Iris pigment epithelial cell (primary cell): ENCODE measurements at regions not wholly inside any gene's neighbourhood (a gene's known extent, or its start where the extent isn't known, plus 50 kb on each side); places are given as distances from the start of the nearest gene placed in this dataset.

Experiments used
- DNase-seq: peaks from one replicate; pipeline ENCODE4 v3.0.0-alpha.2; 2011; ENCODE audit warnings: low read depth

DNA sequence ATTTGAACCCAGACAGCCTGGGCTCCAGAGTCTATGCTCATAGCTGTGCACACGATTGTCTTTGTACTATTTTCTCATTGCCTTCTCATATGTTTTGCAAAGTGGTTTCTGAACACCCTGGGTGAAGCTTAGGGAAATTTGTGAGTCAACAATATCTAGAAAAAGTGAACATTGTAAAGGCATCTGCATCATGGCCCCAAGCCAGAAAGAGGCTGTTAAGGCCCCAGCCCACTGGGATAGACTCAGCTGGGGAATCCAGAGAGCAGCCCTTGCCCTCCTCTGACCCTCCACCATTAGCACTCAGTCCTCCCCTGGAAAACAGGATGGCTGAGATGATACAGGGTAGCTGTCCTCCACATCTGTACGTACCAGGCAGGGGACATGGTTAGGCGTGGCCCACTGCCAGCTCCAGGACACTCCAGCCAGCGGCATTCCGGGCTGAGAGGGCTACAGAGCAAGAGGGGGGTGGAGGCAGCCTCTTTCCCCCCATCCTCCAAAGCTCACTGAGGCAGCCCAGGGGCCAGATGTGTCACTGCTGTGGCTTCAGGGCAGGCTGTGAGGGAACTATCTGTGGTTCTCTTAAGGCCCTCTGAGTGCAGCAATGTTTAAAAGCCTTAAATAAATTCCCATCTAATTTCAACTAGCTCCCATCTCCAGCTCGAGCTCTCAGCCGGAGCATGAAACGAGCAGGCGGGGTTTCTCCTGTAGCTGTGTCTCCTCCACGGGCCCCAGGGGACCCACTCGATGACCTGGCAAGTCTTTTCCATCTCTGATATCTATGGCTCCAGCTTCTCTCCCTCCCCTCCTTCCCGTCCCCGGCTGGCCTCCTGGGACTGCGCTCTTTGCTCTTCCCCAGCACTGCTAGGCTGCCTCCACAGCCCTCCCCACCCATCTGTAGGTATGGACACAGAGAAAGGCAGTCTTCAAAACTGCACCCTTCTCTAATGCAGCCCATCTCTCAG, 209.4 kb upstream of the LRFN2 start:
- DNase-seq, result no peak

DNA sequence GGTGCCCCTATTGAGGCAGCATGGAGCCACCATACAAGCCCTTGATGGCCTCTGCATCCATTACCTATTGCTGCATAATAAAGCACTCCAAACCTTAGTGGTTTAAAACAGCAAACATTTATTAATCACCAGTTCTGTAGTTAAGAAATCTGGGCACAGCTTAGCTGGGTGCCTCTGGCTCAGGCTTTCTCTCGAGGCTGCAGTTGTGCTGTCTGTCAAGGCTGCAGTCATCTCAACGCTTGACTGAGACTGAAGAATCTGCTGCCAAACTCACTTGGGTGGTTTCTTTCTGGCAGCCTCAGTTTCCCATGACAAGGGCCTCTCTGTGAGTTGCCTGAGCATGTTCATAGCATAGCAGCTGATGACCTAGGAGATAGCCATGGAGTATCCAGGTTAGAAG, 207.4 kb upstream of the LRFN2 start:
- no peak for DNase-seq

- no peak for DNase-seq
These were observed 205.0 kb upstream of the LRFN2 start for GRCh38 chr6:40792183-40792582.

GRCh38 chr6:40791004-40791403, 203.8 kb upstream of the LRFN2 start:
- no peak for DNase-seq

DNA sequence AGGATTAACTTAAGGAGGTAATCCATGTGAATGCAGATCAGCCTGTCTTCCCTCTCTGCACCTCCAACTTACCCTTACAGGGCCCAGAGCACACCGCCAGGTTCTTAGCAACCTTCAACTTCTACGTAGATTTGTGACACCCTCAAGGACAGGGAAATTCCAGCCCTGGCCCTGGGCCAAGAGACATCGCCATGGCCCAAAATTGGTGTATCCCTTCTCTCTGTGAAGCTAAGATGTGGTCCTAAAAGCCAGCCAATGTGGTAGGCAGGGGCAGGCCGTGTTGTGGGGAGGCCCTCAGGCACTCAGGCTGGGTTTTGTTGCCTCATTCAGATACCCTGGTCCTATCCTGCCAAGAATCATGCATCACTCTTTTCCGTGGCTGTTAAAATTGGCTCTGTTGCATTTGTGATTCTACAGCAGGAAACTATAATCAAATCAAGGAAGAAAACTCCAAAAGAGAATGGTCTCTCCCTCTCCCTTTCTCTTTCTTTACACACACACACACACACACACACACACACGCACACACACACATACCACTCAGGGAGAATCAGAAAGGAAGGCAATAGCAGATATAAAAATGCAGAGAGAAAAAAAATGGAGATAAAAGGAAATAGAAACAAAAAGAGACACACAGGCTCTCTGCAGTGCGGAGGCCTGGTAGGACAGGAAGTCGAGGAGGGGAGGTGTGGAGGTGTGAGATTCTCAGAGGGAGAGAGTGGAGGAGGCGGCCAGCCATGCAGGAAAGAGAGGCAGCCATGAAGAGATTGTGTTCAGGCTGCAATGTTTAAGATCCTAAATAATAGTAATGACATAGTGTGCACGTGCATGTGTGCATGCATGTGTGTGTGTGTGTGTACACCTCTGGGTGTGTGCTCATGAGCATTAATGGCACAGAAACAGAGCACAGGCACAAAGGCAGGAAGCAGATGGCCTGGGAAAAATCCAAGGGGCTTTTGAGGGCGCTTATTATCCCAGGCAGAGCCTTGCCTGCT, 201.8 kb upstream of the LRFN2 start:
- DNase-seq, result no peak

GRCh38 chr6:40782355-40782754, 195.2 kb upstream of the LRFN2 start:
- no peak for DNase-seq

DNA sequence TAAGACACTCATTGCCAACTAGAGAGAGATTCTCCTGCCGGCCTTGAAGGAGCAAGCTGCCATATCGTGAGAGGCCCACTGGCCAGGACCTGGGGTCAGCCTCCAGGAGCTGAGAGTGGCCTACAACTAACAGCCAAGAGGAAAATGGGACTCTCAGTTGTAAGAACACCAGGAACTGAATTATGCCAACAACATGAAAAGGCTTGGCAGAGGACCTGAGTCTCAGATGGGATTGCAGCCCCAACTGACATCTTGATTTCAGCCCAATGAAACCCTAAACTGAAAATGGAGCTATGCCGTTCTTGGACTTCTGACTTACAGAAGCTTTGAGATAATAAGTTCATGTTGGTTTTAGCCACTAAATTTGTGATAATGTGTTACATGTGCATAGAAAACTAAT, 193.5 kb upstream of the LRFN2 start:
- DNase-seq, result no peak

- DNase-seq, result peak; percentile 7
These were observed 192.2 kb upstream of the LRFN2 start for GRCh38 chr6:40779409-40779808.

- no peak for DNase-seq
These were observed 191.8 kb upstream of the LRFN2 start for GRCh38 chr6:40778918-40779317.

GRCh38 chr6:40778196-40778595, 191.0 kb upstream of the LRFN2 start:
- peak; percentile 8 for DNase-seq

DNA sequence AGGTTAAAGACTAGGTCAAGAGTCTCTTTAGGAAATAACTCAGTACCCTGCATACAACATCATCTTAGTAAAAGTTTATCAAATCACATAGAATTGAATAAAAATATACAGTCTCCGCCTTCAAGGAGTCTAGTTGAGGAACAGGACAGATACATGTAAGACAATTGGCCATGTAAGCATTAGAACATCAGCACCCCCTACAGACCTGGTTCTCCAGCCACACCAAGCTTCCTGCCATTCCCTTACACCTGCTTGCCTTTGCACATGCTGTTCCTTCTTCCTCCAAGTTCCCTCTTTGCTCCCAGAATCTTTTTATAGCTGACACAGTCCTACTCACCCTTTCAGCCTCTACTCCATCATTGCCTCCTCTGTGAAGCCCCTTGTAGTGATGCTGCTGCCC, 187.8 kb upstream of the LRFN2 start:
- DNase-seq, result peak; percentile 2

DNA sequence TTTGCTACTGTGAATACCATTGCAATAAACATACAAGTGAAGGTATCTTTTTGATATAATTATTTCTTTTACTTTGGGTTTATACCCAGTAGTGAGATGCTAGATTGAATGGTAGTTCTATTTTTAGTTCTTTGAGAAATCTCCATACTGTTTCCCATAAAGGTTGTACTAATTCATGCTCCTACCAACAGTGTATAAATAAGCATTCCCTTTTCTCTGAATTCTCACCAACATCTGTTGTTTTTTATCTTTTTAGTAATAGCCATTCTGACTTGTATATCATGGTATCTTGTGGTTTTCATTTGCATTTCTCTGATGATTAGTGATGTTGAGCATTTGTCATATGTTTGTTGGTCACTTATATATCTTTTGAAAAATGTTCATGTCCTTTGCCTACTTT, 183.6 kb upstream of the LRFN2 start:
- no peak for DNase-seq

DNA sequence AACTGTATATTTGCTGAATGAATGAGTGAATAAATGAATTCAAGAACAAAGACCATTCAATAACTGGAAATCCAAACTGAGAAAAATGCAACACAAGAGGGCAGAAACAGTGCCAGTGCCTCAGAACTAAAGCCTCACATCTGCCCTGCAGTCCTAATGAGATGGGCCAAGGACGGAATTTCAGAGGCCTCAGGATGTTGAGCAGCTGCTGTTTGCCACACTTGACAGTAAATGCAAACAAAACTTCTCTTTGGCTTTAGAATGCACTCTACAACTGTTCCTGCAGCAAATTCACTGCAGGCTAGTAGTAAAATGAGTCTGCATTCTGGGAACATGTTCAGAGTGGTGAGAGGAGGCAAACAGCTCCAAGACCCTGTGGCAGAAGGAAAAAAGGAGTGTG, 177.6 kb upstream of the LRFN2 start:
- no peak for DNase-seq

DNA sequence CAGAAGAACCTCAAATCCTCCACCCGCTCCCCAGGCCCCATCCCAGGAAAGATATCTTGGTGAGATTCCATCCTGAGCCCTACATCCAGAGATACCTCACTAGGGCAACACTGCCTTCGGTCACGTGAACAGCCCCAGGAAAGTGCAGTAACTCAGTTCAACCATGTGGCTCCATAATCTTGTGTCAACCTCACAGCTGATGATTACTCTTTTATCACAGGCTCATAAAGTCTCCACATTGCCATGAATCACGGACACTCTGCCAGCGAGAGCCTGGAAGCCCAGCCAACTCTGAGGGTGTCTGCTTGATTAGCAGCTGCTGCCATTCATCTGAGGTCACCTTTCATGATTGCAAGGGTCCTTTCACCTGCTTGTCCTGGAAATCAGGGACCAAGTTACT, 175.8 kb upstream of the LRFN2 start:
- no peak for DNase-seq

DNA sequence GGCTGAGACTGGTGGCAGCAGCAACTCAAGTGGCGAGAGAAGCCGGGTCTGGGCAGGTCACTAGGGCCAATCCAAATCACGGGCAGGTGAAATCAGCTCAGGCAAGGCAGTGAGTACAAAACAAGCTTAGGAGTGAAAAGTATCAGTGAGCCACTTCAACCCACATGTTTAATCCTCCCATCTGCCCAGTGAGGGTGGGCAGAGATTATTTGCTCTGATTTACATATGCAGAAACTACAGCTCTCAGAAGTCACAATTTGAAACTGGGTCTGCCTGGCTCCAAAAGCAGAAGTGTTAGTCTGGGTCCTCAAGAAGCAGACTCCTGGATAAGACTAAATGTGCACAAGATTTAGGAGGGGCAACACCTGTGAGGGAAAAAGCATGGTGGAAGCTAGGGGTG, 173.7 kb upstream of the LRFN2 start:
- no peak for DNase-seq

- no peak for DNase-seq
These were observed 172.7 kb upstream of the LRFN2 start for GRCh38 chr6:40759838-40760237.

GRCh38 chr6:40759264-40759663, 172.1 kb upstream of the LRFN2 start:
- DNase-seq, result no peak

- peak; percentile 4 for DNase-seq
These were observed 168.7 kb upstream of the LRFN2 start for GRCh38 chr6:40755749-40756452.

DNA sequence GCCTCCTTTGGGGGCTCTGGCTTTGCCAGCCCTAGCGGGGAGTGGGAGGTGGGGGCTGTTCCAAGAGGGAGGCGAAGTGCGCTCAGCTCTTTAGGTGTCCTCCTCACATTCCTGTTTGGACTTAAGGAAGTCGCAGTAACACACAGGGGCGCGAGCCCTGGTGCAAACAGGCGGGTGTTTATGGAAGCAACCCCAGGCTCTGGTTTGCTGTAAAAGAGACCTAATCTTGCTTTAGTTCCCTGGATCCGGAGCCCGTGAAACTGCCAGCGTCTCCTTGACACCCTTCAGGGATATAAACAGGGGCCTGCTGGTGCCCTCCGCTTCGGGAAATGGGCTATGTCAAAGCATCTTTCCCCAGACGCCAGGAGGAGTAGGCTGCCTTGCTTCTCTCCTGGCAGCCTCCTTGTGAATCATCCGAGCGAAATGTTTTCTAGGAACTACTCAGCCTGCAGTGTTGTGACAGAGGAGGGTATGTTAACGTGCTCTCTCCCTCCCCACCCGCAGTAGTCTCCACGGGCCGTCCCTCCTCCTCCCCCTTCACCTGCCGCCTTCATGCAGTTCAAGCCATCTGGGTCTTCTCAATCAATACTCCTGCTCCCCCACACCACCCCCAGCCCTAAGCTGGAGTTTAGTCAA, 168.0 kb upstream of the LRFN2 start:
- peak; percentile 14 for DNase-seq

DNA sequence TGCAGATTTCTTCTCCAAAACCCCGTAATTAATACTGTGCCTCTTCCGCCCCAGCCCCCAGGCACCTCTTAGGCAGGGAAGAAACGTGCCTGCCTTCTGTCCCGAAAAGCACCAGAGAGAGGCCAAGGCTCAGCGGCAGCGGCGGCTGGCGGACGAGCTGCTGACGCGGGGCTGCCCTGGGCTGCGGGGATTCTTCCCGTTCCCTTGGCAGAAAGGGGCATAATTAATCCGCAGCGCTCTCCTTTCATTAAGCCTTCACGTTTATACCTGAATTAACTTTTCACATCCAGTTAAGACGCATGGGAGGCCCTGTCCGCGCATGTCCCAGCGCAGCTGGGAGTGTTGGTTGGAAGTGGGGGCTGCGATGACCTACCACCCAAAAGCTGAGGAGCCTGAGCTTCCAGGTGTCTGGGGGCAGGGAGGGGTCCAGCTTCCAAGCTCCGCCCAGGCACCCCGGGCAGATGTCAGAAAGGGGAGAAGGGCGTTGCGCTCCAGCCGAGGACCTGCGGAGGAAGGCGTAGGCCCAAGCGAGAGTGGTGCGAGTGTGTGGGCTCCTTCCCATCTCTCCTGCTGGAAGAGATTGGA, 167.4 kb upstream of the LRFN2 start:
- DNase-seq, result no peak
